ENCODE measurements at regions not wholly inside any gene's neighbourhood (a gene's known extent, or its start where the extent isn't known, plus 50 kb on each side); places are given as distances from the start of the nearest gene placed in this dataset.

DNA sequence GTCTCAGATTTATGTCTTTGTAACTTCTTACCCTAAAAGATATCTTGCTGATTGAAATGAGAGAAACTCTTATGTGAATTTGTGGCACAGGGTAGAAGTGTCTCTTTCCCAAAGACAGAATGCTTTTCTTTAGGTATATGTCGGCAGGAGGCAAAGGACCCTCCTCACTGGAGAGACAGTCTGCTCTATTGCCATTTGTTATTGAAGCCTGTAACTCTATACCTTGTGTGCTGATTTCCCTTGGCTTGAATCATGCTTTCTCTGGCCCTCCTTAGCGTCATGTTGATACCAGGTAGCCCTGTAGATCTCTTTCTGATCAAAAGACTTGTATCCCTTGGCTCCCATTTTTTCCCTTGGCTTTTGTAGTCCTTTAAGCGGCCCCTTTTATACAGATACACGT, 284.3 kb downstream of the CXXC4 start:
- no peaks in the 10 kb centered on the region for H3K36me3 ChIP-seq (ENCODE audit: insufficient read depth, low read length)
- H3K9me3 ChIP-seq (ENCODE audit: low read length), result no peaks in the 10 kb centered on the region
- DNase-seq (ENCODE audit: low spot score), result no peak
- no peaks in the 10 kb centered on the region for H3K9me2 ChIP-seq (ENCODE audit: insufficient read depth, low read length)
- intact Hi-C loops (cut with micrococcal nuclease; ENCODE audit: unreplicated experiment), result no loop called here
- no peak overlapping the region for H3K4me3 ChIP-seq (ENCODE audit: low read depth, low read length, poor library complexity, severe bottlenecking)
- H3K27ac ChIP-seq (ENCODE audit: low read depth, low read length, poor library complexity, severe bottlenecking), result no peak overlapping the region
- TF ChIP-seq, protein P1, sequence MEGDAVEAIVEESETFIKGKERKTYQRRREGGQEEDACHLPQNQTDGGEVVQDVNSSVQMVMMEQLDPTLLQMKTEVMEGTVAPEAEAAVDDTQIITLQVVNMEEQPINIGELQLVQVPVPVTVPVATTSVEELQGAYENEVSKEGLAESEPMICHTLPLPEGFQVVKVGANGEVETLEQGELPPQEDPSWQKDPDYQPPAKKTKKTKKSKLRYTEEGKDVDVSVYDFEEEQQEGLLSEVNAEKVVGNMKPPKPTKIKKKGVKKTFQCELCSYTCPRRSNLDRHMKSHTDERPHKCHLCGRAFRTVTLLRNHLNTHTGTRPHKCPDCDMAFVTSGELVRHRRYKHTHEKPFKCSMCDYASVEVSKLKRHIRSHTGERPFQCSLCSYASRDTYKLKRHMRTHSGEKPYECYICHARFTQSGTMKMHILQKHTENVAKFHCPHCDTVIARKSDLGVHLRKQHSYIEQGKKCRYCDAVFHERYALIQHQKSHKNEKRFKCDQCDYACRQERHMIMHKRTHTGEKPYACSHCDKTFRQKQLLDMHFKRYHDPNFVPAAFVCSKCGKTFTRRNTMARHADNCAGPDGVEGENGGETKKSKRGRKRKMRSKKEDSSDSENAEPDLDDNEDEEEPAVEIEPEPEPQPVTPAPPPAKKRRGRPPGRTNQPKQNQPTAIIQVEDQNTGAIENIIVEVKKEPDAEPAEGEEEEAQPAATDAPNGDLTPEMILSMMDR (conservative IDR thresholded peaks at IDR 0.05; ENCODE audit: low read length), result no peak
- TF ChIP-seq EZH2phosphoT487 (IDR thresholded peaks at IDR 0.05; ENCODE audit: borderline replicate concordance, low read depth, low read length), result no peak
- H4K20me1 ChIP-seq (ENCODE audit: insufficient read depth, low read length), result no peaks in the 10 kb centered on the region
- H3K4me2 ChIP-seq (ENCODE audit: low read length), result no peak overlapping the region
- ChIA-PET POLR2A (no interaction called here), CTCF (ENCODE audit: unreplicated experiment) (no interaction called here)
- BruUV-seq (replicated peaks), result no TSS peak
- H3K79me2 ChIP-seq (ENCODE audit: insufficient read depth, low read depth, low read length), result no peaks in the 10 kb centered on the region
- H2AFZ ChIP-seq (ENCODE audit: low read length), result no peak overlapping the region
- no peaks in the 10 kb centered on the region for H3K4me1 ChIP-seq (ENCODE audit: insufficient read depth, low read length, poor library complexity, severe bottlenecking)

DNA sequence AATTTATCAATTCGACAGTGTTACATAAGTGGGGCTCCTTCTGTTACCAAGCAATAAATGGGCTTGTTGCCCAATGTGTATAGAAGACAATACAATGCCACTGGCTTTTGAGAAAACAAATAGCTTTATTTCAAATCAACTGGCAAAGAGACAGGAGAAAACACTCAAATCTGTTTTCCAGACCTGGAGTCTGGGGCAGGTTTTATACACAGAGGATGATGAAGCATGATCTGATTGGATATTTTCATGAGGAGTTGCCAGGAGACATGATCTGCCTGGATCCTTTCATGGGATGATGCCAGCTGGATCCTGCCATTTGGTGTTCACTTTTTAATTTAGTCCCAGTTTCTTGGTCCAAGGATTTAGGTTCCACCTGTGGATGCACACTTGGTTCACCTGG, 287.9 kb downstream of the CXXC4 start:
- Histone ChIP-seq H2AFZ (ENCODE audit: low read length) (no peak overlapping the region), H3K36me3 (ENCODE audit: insufficient read depth, low read length) (no peaks in the 10 kb centered on the region), H3K27ac (ENCODE audit: low read depth, low read length, poor library complexity, severe bottlenecking) (no peak overlapping the region), H3K4me3 (ENCODE audit: low read depth, low read length, poor library complexity, severe bottlenecking) (no peak overlapping the region), H3K9me2 (ENCODE audit: insufficient read depth, low read length) (no peaks in the 10 kb centered on the region), H3K4me1 (ENCODE audit: insufficient read depth, low read length, poor library complexity, severe bottlenecking) (no peaks in the 10 kb centered on the region), H4K20me1 (ENCODE audit: insufficient read depth, low read length) (no peaks in the 10 kb centered on the region), H3K79me2 (ENCODE audit: insufficient read depth, low read depth, low read length) (no peaks in the 10 kb centered on the region), H3K4me2 (ENCODE audit: low read length) (no peak overlapping the region), H3K9me3 (ENCODE audit: low read length) (no peaks in the 10 kb centered on the region)
- DNase-seq (ENCODE audit: low spot score), result no peak
- ChIA-PET POLR2A (no interaction called here), CTCF (ENCODE audit: unreplicated experiment) (no interaction called here)
- intact Hi-C loops (cut with micrococcal nuclease; ENCODE audit: unreplicated experiment), result no loop called here
- no TSS peak for BruUV-seq (replicated peaks)
- no peak for TF ChIP-seq EZH2phosphoT487 (IDR thresholded peaks at IDR 0.05; ENCODE audit: borderline replicate concordance, low read depth, low read length)
- TF ChIP-seq, protein P1 (conservative IDR thresholded peaks at IDR 0.05; ENCODE audit: low read length), result no peak

DNA sequence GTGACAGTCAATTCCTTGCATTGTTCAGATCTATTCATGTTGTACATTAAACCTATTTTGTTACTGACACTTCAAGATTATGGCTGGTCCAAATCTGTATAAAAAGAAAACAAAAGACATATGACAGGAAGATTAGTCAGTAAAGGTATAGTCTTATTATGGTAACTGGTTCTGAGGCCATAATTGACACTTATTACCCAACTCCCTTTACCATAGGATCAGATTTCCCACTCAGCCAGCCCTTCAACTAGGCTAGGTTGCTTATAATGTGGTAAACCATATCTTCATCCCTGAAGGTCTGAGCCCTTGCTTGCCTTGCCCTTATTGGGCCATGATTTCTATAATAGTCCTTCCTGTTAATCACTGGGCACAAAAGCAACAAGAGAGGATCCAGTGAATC, 289.6 kb downstream of the CXXC4 start:
- no peak for TF ChIP-seq EZH2phosphoT487 (IDR thresholded peaks at IDR 0.05; ENCODE audit: borderline replicate concordance, low read depth, low read length)
- TF ChIP-seq, protein P1 (conservative IDR thresholded peaks at IDR 0.05; ENCODE audit: low read length), result no peak
- POLR2A ChIA-PET, result interaction anchor here (0.6 kb wide), 1 partner anchor 17 kb away, joined by 3 read pairs; no protein-coding TSS in a partner anchor
- H3K36me3 ChIP-seq (ENCODE audit: insufficient read depth, low read length), result no peaks in the 10 kb centered on the region
- CTCF ChIA-PET (ENCODE audit: unreplicated experiment), result no interaction called here
- no peaks in the 10 kb centered on the region for H3K79me2 ChIP-seq (ENCODE audit: insufficient read depth, low read depth, low read length)
- DNase-seq (ENCODE audit: low spot score), result no peak
- intact Hi-C loops (cut with micrococcal nuclease; ENCODE audit: unreplicated experiment), result no loop called here
- H3K27ac ChIP-seq (ENCODE audit: low read depth, low read length, poor library complexity, severe bottlenecking), result no peak overlapping the region
- no peak overlapping the region for H3K4me2 ChIP-seq (ENCODE audit: low read length)
- no peaks in the 10 kb centered on the region for H3K4me1 ChIP-seq (ENCODE audit: insufficient read depth, low read length, poor library complexity, severe bottlenecking)
- no peaks in the 10 kb centered on the region for H3K9me2 ChIP-seq (ENCODE audit: insufficient read depth, low read length)
- no peak overlapping the region for H2AFZ ChIP-seq (ENCODE audit: low read length)
- H3K4me3 ChIP-seq (ENCODE audit: low read depth, low read length, poor library complexity, severe bottlenecking), result no peak overlapping the region
- H3K9me3 ChIP-seq (ENCODE audit: low read length), result no peaks in the 10 kb centered on the region
- H4K20me1 ChIP-seq (ENCODE audit: insufficient read depth, low read length), result no peaks in the 10 kb centered on the region
- BruUV-seq (replicated peaks), result no TSS peak

All from OCI-LY7 (cell line).